Heart left ventricle (tissue), 16 donors: ENCODE measurements at regions not wholly inside any gene's neighbourhood (a gene's known extent, or its start where the extent isn't known, plus 50 kb on each side); places are given as distances from the start of the nearest gene placed in this dataset.

ENCODE experiments used
- ATAC-seq, 4 donors: fragments of 200-7000 bp; cut with Tn5 transposase; one replicate each; pipeline ENCODE4 v1.9.1; 2020 to 2022; ENCODE audit warnings: moderate library complexity in 4 of 4, mild to moderate bottlenecking in 3 of 4, moderate number of reproducible peaks in 1 of 4
- DNase-seq, 5 donors: peaks; one replicate each; pipeline ENCODE4 v3.0.0-alpha.2; 2020
- H3K27ac ChIP-seq, 12 donors: fragments of 200-600 bp; sonication (generic) in 4 of 12; one replicate each; pipeline versions ENCODE4 v1.5.0 to v1.8.0; 2016 to 2022; ENCODE audit warnings: mild to moderate bottlenecking in 2 of 12
- H3K27me3 ChIP-seq, 9 donors: fragments of 200-600 bp; sonication (generic) in 2 of 9; one replicate each; pipeline versions ENCODE4 v1.5.1 to v1.8.0; 2016 to 2022; ENCODE audit warnings: mild to moderate bottlenecking in 3 of 9
- H3K36me3 ChIP-seq, 9 donors: fragments of 200-600 bp; sonication (generic) in 2 of 9; one replicate each; pipeline versions ENCODE4 v1.5.0 to v1.8.0; 2018 to 2022; ENCODE audit warnings: mild to moderate bottlenecking in 2 of 9
- H3K4me1 ChIP-seq, 12 donors: fragments of 200-600 bp; sonication (generic) in 4 of 12; one replicate each; pipeline versions ENCODE4 v1.5.0 to v1.8.0; 2016 to 2022; ENCODE audit warnings: mild to moderate bottlenecking in 3 of 12
- H3K4me3 ChIP-seq, 12 donors: fragments of 200-600 bp; sonication (generic) in 4 of 12; one replicate each; pipeline versions ENCODE4 v1.5.0 to v1.8.0; 2017 to 2022; ENCODE audit warnings: mild to moderate bottlenecking in 9 of 12, moderate library complexity in 4 of 12
- H3K9me3 ChIP-seq, 12 donors: fragments of 200-600 bp; sonication (generic) in 4 of 12; one replicate each; pipeline versions ENCODE4 v1.5.0 to v1.8.0; 2016 to 2022; ENCODE audit warnings: mild to moderate bottlenecking in 1 of 12
- CTCF ChIP-seq, 12 donors: fragments of 200-600 bp; sonication (generic) in 4 of 12; IDR thresholded peaks; one replicate each; pipeline versions ENCODE4 v1.5.0 to v1.8.0; 2018 to 2022; ENCODE audit warnings: antibody characterized with exemption in 12 of 12, mild to moderate bottlenecking in 5 of 12
- POLR2A ChIP-seq, 2 donors: fragments of 450-650 bp; IDR thresholded peaks; one replicate each; pipeline ENCODE4 v1.6.1; 2017; ENCODE audit warnings: antibody characterized with exemption in 2 of 2, mild to moderate bottlenecking in 2 of 2, moderate library complexity in 2 of 2
- WGBS, 4 donors: extraction: QIAGEN DNeasy Blood & Tissue Kit in 2 of 4; methylation state at CpG; one replicate each; pipeline versions ENCODE4 v1.1.5 to v1.1.7; 2013 to 2018; 5-methylcytosine and 5-hydroxymethylcytosine counted together
- intact Hi-C, 10 donors: fragments of 100-400 bp; cut with DNase I; formaldehyde crosslinking; loops; one replicate each; pipeline versions ENCODE4 v1.11.1 to v1.14.2; 2022
- donor health status: ischemic (EF 13 %, LVEDD 7.1; RV severe dilation, severe dysfunction).
- donor health status: healthy with polysubstance abuse.
- donor health status: DM: no; HTN: yes; CAD: no.
- donor health status: DM: no; HTN: no; CAD: no.
- donor health status: ischemic (EF 25% LVEDD 6.9; RV normal size, moderate dysfunction).
- donor health status: ischemic (EF 25% LVEDD 5.7; RV mildly dilated, moderate dysfunction).
- donor health status: healthy.
- donor health status: DM: yes; HTN: yes; CAD: no.
- donor health status: ischemic (EF 35%, LVEDD 5.7; RV mildly dilated, moderate dysfunction).
- donor health status: nonischemic (EF 11% LVEDD 7.7; RV severe dilation, severe dysfunction).
- donor health status: DM: yes; HTN: yes; CAD: no.
- donor health status: PGD.
- donor health status: ischemic (EF 29% LVEDD 5.4; RV normal size, mild dysfunction).
- donor health status: nonischemic (EF 23%, LVEDD 6.1; RV moderate dilation, normal function).

- ATAC-seq (no peak), DNase-seq (no peak)
- WGBS, 4 donors, result 52 to 62% (median 57%) methylated on average over 6 of the region's 6 CpGs
- H3K36me3 ChIP-seq, result no peaks in the 10 kb centered on the region
- no peaks in the 10 kb centered on the region for H3K27me3 ChIP-seq
- H3K4me1 ChIP-seq, result peaks cover 0 to 11% (median 0%) of the 10 kb centered on the region in 12 donors
- TF ChIP-seq POLR2A (IDR thresholded peaks at IDR 0.05), result no peak
- no peak for TF ChIP-seq CTCF (IDR thresholded peaks at IDR 0.05)
- no peaks in the 10 kb centered on the region for H3K9me3 ChIP-seq
- no peak overlapping the region for H3K27ac ChIP-seq
- intact Hi-C loops, result no loop called here
- H3K4me3 ChIP-seq, result no peak overlapping the region
Observed at GRCh38 chr12:5251092-5251491, 180.8 kb upstream of the NTF3 start.

GRCh38 chr12:5251786-5252185 is 180.1 kb upstream of the NTF3 start:
- intact Hi-C loops, result no loop called here
- no peak for DNase-seq
- H3K9me3 ChIP-seq, result no peaks in the 10 kb centered on the region
- TF ChIP-seq CTCF (IDR thresholded peaks at IDR 0.05), result no peak
- no peak for TF ChIP-seq POLR2A (IDR thresholded peaks at IDR 0.05)
- H3K36me3 ChIP-seq, result no peaks in the 10 kb centered on the region
- WGBS, 4 donors, result 74 to 85% (median 80%) methylated on average over 6 of the region's 6 CpGs
- H3K4me3 ChIP-seq, result no peak overlapping the region
- H3K4me1 ChIP-seq, result peaks cover 0 to 11% (median 0%) of the 10 kb centered on the region in 12 donors
- ATAC-seq, result no peak
- H3K27ac ChIP-seq, result no peak overlapping the region
- no peaks in the 10 kb centered on the region for H3K27me3 ChIP-seq

GRCh38 chr12:5254703-5255102 is 177.2 kb upstream of the NTF3 start:
- no peaks in the 10 kb centered on the region for H3K36me3 ChIP-seq
- intact Hi-C loops, result no loop called here
- H3K27me3 ChIP-seq, result peaks cover 0 to 17% (median 0%) of the 10 kb centered on the region in 9 donors
- no peak overlapping the region for H3K4me3 ChIP-seq
- TF ChIP-seq CTCF (IDR thresholded peaks at IDR 0.05) (no peak), POLR2A (IDR thresholded peaks at IDR 0.05) (no peak)
- ATAC-seq, result no peak
- 76 to 93% (median 83%) methylated on average over 4 of the region's 4 CpGs for WGBS, 4 donors
- no peak overlapping the region for H3K27ac ChIP-seq
- H3K4me1 ChIP-seq, result peaks cover 0 to 11% (median 0%) of the 10 kb centered on the region in 12 donors
- H3K9me3 ChIP-seq, result no peaks in the 10 kb centered on the region
- no peak for DNase-seq

- no peak overlapping the region for H3K4me3 ChIP-seq
- no peak for ATAC-seq
Observed at GRCh38 chr12:5257763-5258495, 174.0 kb upstream of the NTF3 start.

More at GRCh38 chr12:5257763-5258495, 174.0 kb upstream of the NTF3 start:
- no peak overlapping the region for H3K27ac ChIP-seq
- H3K4me1 ChIP-seq, result no peaks in the 10 kb centered on the region
- H3K9me3 ChIP-seq, result no peaks in the 10 kb centered on the region
- no peak for TF ChIP-seq POLR2A (IDR thresholded peaks at IDR 0.05)
- no peak for TF ChIP-seq CTCF (IDR thresholded peaks at IDR 0.05)
- WGBS, 4 donors, result 83 to 92% (median 86%) methylated on average over 2 of the region's 2 CpGs
- no peak for DNase-seq
- intact Hi-C loops, result no loop called here
- no peaks in the 10 kb centered on the region for H3K36me3 ChIP-seq
- peaks cover 0 to 24% (median 0%) of the 10 kb centered on the region in 9 donors for H3K27me3 ChIP-seq
